Nephron (organoid): ENCODE measurements at regions not wholly inside any gene's neighbourhood (a gene's known extent, or its start where the extent isn't known, plus 50 kb on each side); places are given as distances from the start of the nearest gene placed in this dataset.

ENCODE experiments used
- H3K27ac Mint-ChIP-seq, 3 experiments: 2 replicates each; pipeline ENCODE4 v1.8.0; 2020; ENCODE audit warnings: mixed read lengths in 3 of 3, mild to moderate bottlenecking in 2 of 3, moderate library complexity in 1 of 3
- H3K27me3 Mint-ChIP-seq: 2 replicates; pipeline ENCODE4 v1.8.0; 2021; ENCODE audit warnings: low read depth, mild to moderate bottlenecking, moderate library complexity, mixed read lengths
- H3K36me3 Mint-ChIP-seq: 2 replicates; pipeline ENCODE4 v1.8.0; 2020; ENCODE audit warnings: low read depth, mixed read lengths
- H3K4me1 Mint-ChIP-seq: 2 replicates; pipeline ENCODE4 v1.8.0; 2020; ENCODE audit warnings: mixed read lengths
- H3K4me3 Mint-ChIP-seq, 3 experiments: 2 replicates each; pipeline ENCODE4 v1.8.0; 2020; ENCODE audit warnings: mild to moderate bottlenecking in 3 of 3, mixed read lengths in 3 of 3, moderate library complexity in 2 of 3
- H3K9me3 Mint-ChIP-seq: 2 replicates; pipeline ENCODE4 v1.8.0; 2020; ENCODE audit warnings: mixed read lengths
- CTCF ChIP-seq, 3 experiments: fragments of 200-600 bp; sonication (generic); IDR thresholded peaks; one replicate each; pipeline ENCODE4 v1.5.0; 2021; ENCODE audit warnings: antibody characterized with exemption in 3 of 3; ENCODE audit not compliant: unreplicated experiment in 3 of 3

GRCh38 chr9:18043978-18044377 lies 430.0 kb upstream of the ADAMTSL1 start:
- Mint-ChIP-seq H3K27ac (no peak overlapping the region), H3K36me3 (no peaks in the 10 kb centered on the region), H3K27me3 (peaks cover 9% of the 10 kb centered on the region), H3K4me3 (no peak overlapping the region), H3K4me1 (no peaks in the 10 kb centered on the region), H3K9me3 (no peaks in the 10 kb centered on the region)
- TF ChIP-seq CTCF (IDR thresholded peaks at IDR 0.05; ENCODE audit: unreplicated experiment in 3 of 3) = no peak

DNA sequence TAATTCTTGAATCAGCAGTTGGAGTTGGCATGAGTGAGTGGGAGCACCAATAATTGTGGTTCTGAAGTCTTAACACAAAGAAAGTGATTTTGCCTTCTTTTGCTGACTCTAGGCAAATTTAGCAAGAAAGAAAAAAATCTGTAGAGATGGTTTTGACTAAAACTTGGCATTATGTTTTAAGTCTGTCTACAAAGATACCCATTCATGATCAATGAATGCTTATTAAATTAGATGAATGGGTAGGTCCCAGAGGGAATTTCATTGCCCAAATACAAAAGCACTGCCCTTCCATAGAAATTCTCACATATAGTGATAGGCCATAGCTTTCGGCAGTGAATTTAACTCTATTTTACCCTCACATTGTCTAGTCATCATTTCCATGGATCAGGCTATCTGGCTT lies 428.6 kb upstream of the ADAMTSL1 start:
- Mint-ChIP-seq H3K4me1 (no peaks in the 10 kb centered on the region), H3K27me3 (peaks cover 9% of the 10 kb centered on the region), H3K9me3 (no peaks in the 10 kb centered on the region), H3K27ac (no peak overlapping the region), H3K4me3 (no peak overlapping the region), H3K36me3 (no peaks in the 10 kb centered on the region)
- TF ChIP-seq CTCF (IDR thresholded peaks at IDR 0.05; ENCODE audit: unreplicated experiment in 3 of 3) = no peak

GRCh38 chr9:18046068-18046467 lies 427.9 kb upstream of the ADAMTSL1 start:
- Mint-ChIP-seq H3K9me3 (no peaks in the 10 kb centered on the region), H3K27me3 (peaks cover 16% of the 10 kb centered on the region), H3K4me3 (no peak overlapping the region), H3K27ac (no peak overlapping the region), H3K4me1 (no peaks in the 10 kb centered on the region), H3K36me3 (no peaks in the 10 kb centered on the region)
- TF ChIP-seq CTCF (IDR thresholded peaks at IDR 0.05; ENCODE audit: unreplicated experiment in 3 of 3) = no peak

GRCh38 chr9:18051638-18052037 lies 422.3 kb upstream of the ADAMTSL1 start:
- no peak for TF ChIP-seq CTCF (IDR thresholded peaks at IDR 0.05; ENCODE audit: unreplicated experiment in 3 of 3)
- Mint-ChIP-seq H3K4me3 (no peak overlapping the region), H3K27me3 (peaks cover 12% of the 10 kb centered on the region), H3K27ac (no peak overlapping the region), H3K4me1 (peaks cover 10% of the 10 kb centered on the region), H3K36me3 (no peaks in the 10 kb centered on the region), H3K9me3 (no peaks in the 10 kb centered on the region)

GRCh38 chr9:18052060-18052459 lies 421.9 kb upstream of the ADAMTSL1 start:
- no peak overlapping the region for H3K4me3 Mint-ChIP-seq
- peaks cover 12% of the 10 kb centered on the region for H3K27me3 Mint-ChIP-seq
- H3K36me3 Mint-ChIP-seq = no peaks in the 10 kb centered on the region
- no peak for TF ChIP-seq CTCF (IDR thresholded peaks at IDR 0.05; ENCODE audit: unreplicated experiment in 3 of 3)
- peaks cover 10% of the 10 kb centered on the region for H3K4me1 Mint-ChIP-seq
- H3K9me3 Mint-ChIP-seq = no peaks in the 10 kb centered on the region
- no peak overlapping the region for H3K27ac Mint-ChIP-seq

DNA sequence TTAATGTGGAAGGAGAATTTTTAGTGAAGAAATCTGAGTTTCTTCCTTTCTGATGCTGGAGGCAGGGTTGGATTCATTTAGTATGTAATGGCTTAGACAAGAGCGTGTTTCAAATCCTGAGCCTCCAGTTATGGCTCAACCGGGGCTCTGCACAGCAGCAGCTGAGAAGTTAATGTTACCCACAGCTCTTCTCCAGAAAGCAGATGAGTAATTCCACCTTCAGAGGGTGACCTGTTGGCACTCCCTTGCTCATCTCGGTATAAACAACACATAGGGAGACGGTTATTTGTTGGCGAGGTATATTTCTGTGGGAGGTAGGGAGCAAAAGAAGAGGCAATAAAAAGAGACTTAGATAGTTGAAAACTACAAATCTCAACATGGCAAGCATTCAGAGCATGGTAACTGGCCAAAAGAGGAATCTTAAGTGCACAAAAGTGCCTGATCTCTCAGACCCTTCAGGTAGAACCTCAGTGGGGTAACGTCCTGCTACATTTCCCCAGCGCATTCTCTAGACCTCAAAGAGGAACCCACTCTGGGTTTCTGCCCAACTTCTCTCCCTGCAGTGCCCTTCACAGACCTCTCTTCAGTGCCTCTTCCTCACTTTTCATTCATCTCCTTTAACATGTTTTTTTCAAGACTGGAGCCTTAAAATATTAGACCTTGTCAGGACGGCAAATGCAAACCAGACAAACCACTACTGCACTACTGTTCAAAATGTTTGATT lies 417.5 kb upstream of the ADAMTSL1 start:
- H3K9me3 Mint-ChIP-seq = no peaks in the 10 kb centered on the region
- no peaks in the 10 kb centered on the region for H3K27me3 Mint-ChIP-seq
- TF ChIP-seq CTCF (IDR thresholded peaks at IDR 0.05; ENCODE audit: unreplicated experiment in 3 of 3) = no peak
- H3K36me3 Mint-ChIP-seq = no peaks in the 10 kb centered on the region
- H3K4me1 Mint-ChIP-seq = peaks cover 20% of the 10 kb centered on the region
- H3K4me3 Mint-ChIP-seq = no peak overlapping the region
- peak overlapping the region in 2 of 3 experiments; percentile 1 to 45 for H3K27ac Mint-ChIP-seq
